OCI-LY3 (cell line): ENCODE measurements at regions not wholly inside any gene's neighbourhood (a gene's known extent, or its start where the extent isn't known, plus 50 kb on each side); places are given as distances from the start of the nearest gene placed in this dataset.

Source experiments
- H2AFZ ChIP-seq: fragments of 200-600, 300-600 bp; shearing (Covaris generic); 2 replicates; pipeline ENCODE4 v1.6.0; 2014; ENCODE audit warnings: antibody characterized with exemption, low read depth, low read length
- H3K27ac ChIP-seq: fragments of 200-600, 300-600 bp; sonication (generic); 2 replicates; pipeline ENCODE4 v1.5.1; 2014; ENCODE audit warnings: mild to moderate bottlenecking, low read length, moderate library complexity, mixed read lengths
- H3K27me3 ChIP-seq: fragments of 200-600, 300-600 bp; sonication (generic); 2 replicates; pipeline ENCODE4 v1.6.1; 2014; ENCODE audit warnings: low read depth, low read length, mixed read lengths
- H3K36me3 ChIP-seq: fragments of 200-600, 300-600 bp; sonication (generic); replicated peaks from 2 replicates; pipeline ENCODE3; 2014; ENCODE audit warnings: low read depth, low read length, mixed read lengths
- H3K4me1 ChIP-seq: fragments of 300-600, 200-600 bp; sonication (generic); 2 replicates; pipeline ENCODE4 v1.6.1; 2014; ENCODE audit warnings: low read length, mixed read lengths
- H3K4me2 ChIP-seq: fragments of 200-600, 300-600 bp; sonication (generic); 2 replicates; pipeline ENCODE4 v1.6.1; 2014; ENCODE audit warnings: low read length, mixed read lengths
- H3K4me3 ChIP-seq: fragments of 300-600, 200-600 bp; sonication (generic); 2 replicates; pipeline ENCODE4 v1.5.1; 2014; ENCODE audit warnings: antibody characterized with exemption, mild to moderate bottlenecking, low read length, moderate library complexity
- H3K79me2 ChIP-seq: fragments of 300-600, 200-600 bp; shearing (Covaris generic); 2 replicates; pipeline ENCODE4 v1.6.1; 2014; ENCODE audit warnings: mild to moderate bottlenecking, low read length, mixed read lengths
- H3K9ac ChIP-seq: fragments of 300-600, 200-600 bp; shearing (Covaris generic); 2 replicates; pipeline ENCODE4 v1.6.0; 2014; ENCODE audit warnings: mild to moderate bottlenecking, low read length, moderate library complexity
- H3K9me3 ChIP-seq: fragments of 200-600, 300-600 bp; shearing (Covaris generic); 2 replicates; pipeline ENCODE4 v1.6.1; 2014; ENCODE audit warnings: low read length, mixed read lengths; ENCODE audit not compliant: insufficient read depth
- H4K20me1 ChIP-seq: fragments of 200-600, 300-600 bp; sonication (generic); 2 replicates; pipeline ENCODE4 v1.6.1; 2016; ENCODE audit warnings: low read length, mixed read lengths; ENCODE audit not compliant: insufficient read depth
- EZH2phosphoT487 ChIP-seq: fragments of 200-600 bp; shearing (Covaris generic); IDR thresholded peaks from 2 replicates; pipeline ENCODE4 v1.6.1; 2018; ENCODE audit warnings: antibody characterized with exemption, mixed run types, low read depth
- TF ChIP-seq, protein P1 (sequence below): fragments of 200-600, 300-600 bp; sonication (generic); IDR thresholded peaks from 2 replicates; pipeline ENCODE4 v1.5.1; 2014; ENCODE audit warnings: antibody characterized with exemption, low read length, low read depth

DNA sequence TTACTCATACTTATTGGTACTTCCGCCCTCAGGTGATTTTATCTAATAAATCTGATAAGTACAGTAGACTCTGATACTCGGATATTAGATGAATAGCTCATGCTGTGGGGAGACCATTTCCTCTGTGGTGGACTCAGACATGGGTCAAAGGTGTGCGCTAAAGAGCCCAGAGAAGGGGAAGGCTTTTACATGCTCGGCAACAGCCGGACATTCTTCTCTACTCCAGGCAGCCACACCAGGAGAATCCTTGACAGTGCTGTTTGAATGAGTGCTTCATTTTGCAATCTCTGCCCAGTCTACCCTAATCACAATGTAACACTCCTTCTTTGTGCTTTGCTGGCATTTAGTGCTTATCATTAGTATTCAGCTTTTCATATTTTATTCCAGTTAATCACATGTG lies 322.2 kb upstream of the USP25 start:
- no peak overlapping the region for H3K27ac ChIP-seq
- H3K4me1 ChIP-seq, result no peaks in the 10 kb centered on the region
- no peak overlapping the region for H3K9ac ChIP-seq
- H3K79me2 ChIP-seq, result no peaks in the 10 kb centered on the region
- no peak overlapping the region for H2AFZ ChIP-seq
- no peak overlapping the region for H3K4me3 ChIP-seq
- H4K20me1 ChIP-seq, result no peaks in the 10 kb centered on the region
- H3K36me3 ChIP-seq, result no peaks in the 10 kb centered on the region
- no peak overlapping the region for H3K4me2 ChIP-seq
- H3K27me3 ChIP-seq, result no peaks in the 10 kb centered on the region
- no peak for TF ChIP-seq EZH2phosphoT487
- TF ChIP-seq, protein P1, sequence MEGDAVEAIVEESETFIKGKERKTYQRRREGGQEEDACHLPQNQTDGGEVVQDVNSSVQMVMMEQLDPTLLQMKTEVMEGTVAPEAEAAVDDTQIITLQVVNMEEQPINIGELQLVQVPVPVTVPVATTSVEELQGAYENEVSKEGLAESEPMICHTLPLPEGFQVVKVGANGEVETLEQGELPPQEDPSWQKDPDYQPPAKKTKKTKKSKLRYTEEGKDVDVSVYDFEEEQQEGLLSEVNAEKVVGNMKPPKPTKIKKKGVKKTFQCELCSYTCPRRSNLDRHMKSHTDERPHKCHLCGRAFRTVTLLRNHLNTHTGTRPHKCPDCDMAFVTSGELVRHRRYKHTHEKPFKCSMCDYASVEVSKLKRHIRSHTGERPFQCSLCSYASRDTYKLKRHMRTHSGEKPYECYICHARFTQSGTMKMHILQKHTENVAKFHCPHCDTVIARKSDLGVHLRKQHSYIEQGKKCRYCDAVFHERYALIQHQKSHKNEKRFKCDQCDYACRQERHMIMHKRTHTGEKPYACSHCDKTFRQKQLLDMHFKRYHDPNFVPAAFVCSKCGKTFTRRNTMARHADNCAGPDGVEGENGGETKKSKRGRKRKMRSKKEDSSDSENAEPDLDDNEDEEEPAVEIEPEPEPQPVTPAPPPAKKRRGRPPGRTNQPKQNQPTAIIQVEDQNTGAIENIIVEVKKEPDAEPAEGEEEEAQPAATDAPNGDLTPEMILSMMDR, result no peak
- peaks cover 3% of the 10 kb centered on the region; the same call in 1 of the 2 replicates for H3K9me3 ChIP-seq

DNA sequence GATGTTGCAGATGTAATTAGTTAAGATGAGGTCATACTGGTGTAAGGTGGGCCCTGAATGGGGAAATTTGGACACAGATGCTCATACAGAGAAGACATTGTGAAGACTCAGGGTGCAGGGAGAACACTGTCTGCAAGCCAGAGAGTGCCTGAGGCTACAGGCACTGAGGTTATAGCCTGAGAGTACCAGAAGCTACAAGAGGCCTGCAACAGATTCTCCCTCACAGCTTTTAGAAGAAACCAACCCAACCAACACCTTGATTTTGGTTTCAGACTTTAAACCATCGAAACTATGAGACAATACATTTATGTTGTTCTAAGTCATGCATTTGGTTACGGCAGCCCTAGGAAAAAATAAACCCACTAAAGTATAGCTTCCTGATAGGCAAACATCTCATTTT lies 321.7 kb upstream of the USP25 start:
- H3K4me2 ChIP-seq, result no peak overlapping the region
- no peaks in the 10 kb centered on the region for H3K27me3 ChIP-seq
- H2AFZ ChIP-seq, result no peak overlapping the region
- no peak overlapping the region for H3K4me3 ChIP-seq
- no peaks in the 10 kb centered on the region for H3K36me3 ChIP-seq
- H3K27ac ChIP-seq, result no peak overlapping the region
- no peak overlapping the region for H3K9ac ChIP-seq
- H3K9me3 ChIP-seq, result peaks cover 3% of the 10 kb centered on the region; the same call in 1 of the 2 replicates
- H3K4me1 ChIP-seq, result no peaks in the 10 kb centered on the region
- no peaks in the 10 kb centered on the region for H4K20me1 ChIP-seq
- no peaks in the 10 kb centered on the region for H3K79me2 ChIP-seq
- TF ChIP-seq, protein P1, result no peak
- no peak for TF ChIP-seq EZH2phosphoT487

DNA sequence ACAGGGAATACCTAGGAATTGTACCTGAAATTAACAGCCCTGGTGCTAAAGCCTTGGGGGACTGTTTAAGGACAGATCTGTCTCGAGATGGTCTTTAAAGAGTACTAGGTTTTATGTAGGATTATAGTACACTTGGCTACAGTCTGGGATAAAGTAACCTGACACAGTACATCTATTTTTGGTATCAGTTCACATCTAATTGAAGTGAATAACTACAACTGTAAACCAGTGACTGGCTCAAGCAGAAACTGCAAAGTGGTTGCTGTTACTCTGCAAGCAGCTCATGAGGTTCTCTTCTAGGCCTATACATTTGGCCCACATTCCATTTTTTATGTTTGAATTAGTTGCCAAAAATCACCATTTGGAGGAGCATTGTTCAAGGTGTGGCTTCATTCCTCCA lies 320.8 kb upstream of the USP25 start:
- peaks cover 1% of the 10 kb centered on the region; the same call in 1 of the 2 replicates for H3K4me1 ChIP-seq
- no peak overlapping the region for H3K4me3 ChIP-seq
- H3K36me3 ChIP-seq, result no peaks in the 10 kb centered on the region

DNA sequence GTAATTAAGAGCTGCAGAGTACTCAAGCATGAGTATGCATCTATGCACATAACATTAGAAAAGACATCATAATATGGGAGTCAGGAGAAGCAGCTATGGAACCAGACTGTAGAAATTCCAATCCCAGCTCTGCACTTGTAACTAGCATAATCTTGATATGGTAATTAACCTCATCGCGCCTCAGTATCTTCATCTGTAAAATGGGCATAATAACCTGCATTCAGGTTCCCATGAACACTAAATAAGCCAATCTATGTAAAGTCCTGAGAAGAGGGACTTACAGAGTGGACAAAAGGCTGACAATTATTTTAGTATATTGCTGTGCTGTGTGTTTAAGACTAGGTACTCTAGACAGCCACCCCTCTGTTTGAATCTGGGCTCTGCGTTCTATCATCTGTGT lies 318.9 kb upstream of the USP25 start:
- H3K4me2 ChIP-seq, result no peak overlapping the region
- H3K79me2 ChIP-seq, result no peaks in the 10 kb centered on the region
- no peak overlapping the region for H2AFZ ChIP-seq
- H3K36me3 ChIP-seq, result no peaks in the 10 kb centered on the region
- no peaks in the 10 kb centered on the region for H3K27me3 ChIP-seq
- no peak for TF ChIP-seq EZH2phosphoT487
- TF ChIP-seq, protein P1, result no peak
- no peaks in the 10 kb centered on the region for H4K20me1 ChIP-seq
- H3K27ac ChIP-seq, result no peak overlapping the region
- H3K4me3 ChIP-seq, result no peak overlapping the region
- no peak overlapping the region for H3K9ac ChIP-seq
- peaks cover 3% of the 10 kb centered on the region; the same call in 1 of the 2 replicates for H3K4me1 ChIP-seq
- peaks cover 3% of the 10 kb centered on the region; the same call in 1 of the 2 replicates for H3K9me3 ChIP-seq

More for the DNA sequence above, 320.8 kb upstream of the USP25 start:
- Histone ChIP-seq H3K27me3 (no peaks in the 10 kb centered on the region), H4K20me1 (no peaks in the 10 kb centered on the region), H3K79me2 (no peaks in the 10 kb centered on the region), H3K4me2 (no peak overlapping the region), H3K9me3 (peaks cover 3% of the 10 kb centered on the region; the same call in 1 of the 2 replicates), H3K27ac (no peak overlapping the region), H2AFZ (no peak overlapping the region), H3K9ac (no peak overlapping the region)
- TF ChIP-seq EZH2phosphoT487, result no peak
- TF ChIP-seq, protein P1, result no peak
